ENCODE measurements at regions not wholly inside any gene's neighbourhood (a gene's known extent, or its start where the extent isn't known, plus 50 kb on each side); places are given as distances from the start of the nearest gene placed in this dataset.

DNA sequence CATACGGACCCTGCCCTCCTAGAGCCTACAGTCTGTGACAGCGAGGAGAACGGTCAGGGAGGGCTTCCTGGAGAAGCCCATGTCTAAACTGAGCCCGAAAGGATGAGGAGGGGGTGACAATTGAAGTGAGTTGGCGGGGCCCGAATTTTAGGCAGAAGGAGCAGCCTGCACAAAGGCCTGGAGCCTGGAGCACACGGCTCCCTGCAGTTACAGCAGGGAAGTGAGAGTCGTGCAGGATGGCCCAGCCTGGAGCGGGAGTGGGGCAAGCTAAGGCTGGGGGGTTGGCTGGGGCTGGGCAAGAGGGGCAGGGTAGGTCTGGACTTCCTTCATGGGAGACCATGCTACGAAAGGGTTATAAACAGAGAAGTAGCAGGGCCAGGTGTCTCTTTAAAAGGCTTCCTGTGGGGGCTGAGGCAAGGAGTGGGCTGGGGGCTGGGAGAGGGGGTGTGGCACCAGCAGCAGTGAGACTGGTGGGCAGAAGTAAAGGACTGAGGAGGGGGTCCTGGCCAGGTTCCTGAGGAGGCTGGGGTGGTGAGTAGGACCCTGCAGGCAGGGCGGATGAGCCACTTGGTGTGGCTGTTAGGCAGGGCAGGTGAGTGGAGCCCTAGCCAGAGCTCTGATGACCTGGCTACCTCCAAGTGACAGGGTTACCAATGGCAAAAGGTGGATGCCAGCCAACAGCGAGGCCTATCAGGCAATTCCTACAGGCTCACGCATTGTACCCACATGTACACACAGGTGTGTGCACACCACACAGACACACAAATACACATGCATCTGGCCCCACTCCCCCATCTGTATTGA lies 119.2 kb downstream of the MRPL14 start:
- DNase-seq (ENCODE audit: low spot score), result no peak
- no TSS peak for BruUV-seq (replicated peaks)
- Histone ChIP-seq H3K79me2 (ENCODE audit: insufficient read depth, low read length) (no peaks in the 10 kb centered on the region), H3K4me3 (replicated peaks in 1 of 3; ENCODE audit: insufficient read depth in 1 of 3, low read depth in 2 of 3, low read length in 3 of 3) (no peak overlapping the region), H4K20me1 (ENCODE audit: insufficient read depth, low read length) (no peaks in the 10 kb centered on the region), H3K27ac (ENCODE audit: extremely low read length, insufficient read depth, low read length) (no peak overlapping the region), H3K4me2 (ENCODE audit: low read depth, low read length) (no peak overlapping the region), H3K36me3 (replicated peaks in 1 of 2; ENCODE audit: control insufficient read depth in 1 of 2, insufficient read depth in 2 of 2, low read length in 2 of 2) (no peaks in the 10 kb centered on the region), H3K4me1 (ENCODE audit: insufficient read depth, low read length) (peaks cover 63% of the 10 kb centered on the region), H3K27me3 (ENCODE audit: control insufficient read depth in 1 of 2, insufficient read depth in 2 of 2, low read length in 2 of 2) (peaks cover 8 to 40% of the 10 kb centered on the region in 2 experiments; a peak in 4 of 5 replicates), H3K9me3 (ENCODE audit: low read length) (no peaks in the 10 kb centered on the region), H3K9ac (ENCODE audit: insufficient read depth, low read depth, low read length) (no peak overlapping the region), H2AFZ (ENCODE audit: low read length) (no peak overlapping the region)
- WGBS (ENCODE audit: low lambda C conversion rate), result 57% methylated on average over 13 of the region's 13 CpGs
- POLR2A ChIA-PET, result no interaction called here
- CTCF ChIA-PET (ENCODE audit: low intra/inter-chr PET ratio, low total read pairs), result no interaction called here
- FAIRE-seq, result no peak
- in situ Hi-C loops (cut with HindIII; ENCODE audit: extremely low pct_ligation_motif_present, low pct_unique_long_range_greater_than_20kb), result no loop called here
- intact Hi-C loops (cut with micrococcal nuclease; ENCODE audit: unreplicated experiment), result no loop called here
- no peak for ATAC-seq
- TF ChIP-seq ZNF124 (CRISPR knock-in tag; IDR thresholded peaks at IDR 0.05) (no peak), ZNF792 (CRISPR knock-in tag; IDR thresholded peaks at IDR 0.05) (no peak), YY1 (IDR thresholded peaks at IDR 0.05; ENCODE audit: insufficient read depth, insufficient replicate concordance, low read depth, low read length) (no peak), ZNF33B (CRISPR knock-in tag; IDR thresholded peaks at IDR 0.05) (no peak), SNRNP70 (IDR thresholded peaks at IDR 0.05; ENCODE audit: low read depth, low read length) (no peak), ARID5B (CRISPR knock-in tag; IDR thresholded peaks at IDR 0.05) (no peak), ZSCAN12 (CRISPR knock-in tag; IDR thresholded peaks at IDR 0.05) (no peak), ZNF318 (CRISPR knock-in tag; IDR thresholded peaks at IDR 0.05) (no peak), EHMT2 (IDR thresholded peaks at IDR 0.05; ENCODE audit: borderline replicate concordance, low read depth, low read length) (no peak)
- TF ChIP-seq, protein P1, sequence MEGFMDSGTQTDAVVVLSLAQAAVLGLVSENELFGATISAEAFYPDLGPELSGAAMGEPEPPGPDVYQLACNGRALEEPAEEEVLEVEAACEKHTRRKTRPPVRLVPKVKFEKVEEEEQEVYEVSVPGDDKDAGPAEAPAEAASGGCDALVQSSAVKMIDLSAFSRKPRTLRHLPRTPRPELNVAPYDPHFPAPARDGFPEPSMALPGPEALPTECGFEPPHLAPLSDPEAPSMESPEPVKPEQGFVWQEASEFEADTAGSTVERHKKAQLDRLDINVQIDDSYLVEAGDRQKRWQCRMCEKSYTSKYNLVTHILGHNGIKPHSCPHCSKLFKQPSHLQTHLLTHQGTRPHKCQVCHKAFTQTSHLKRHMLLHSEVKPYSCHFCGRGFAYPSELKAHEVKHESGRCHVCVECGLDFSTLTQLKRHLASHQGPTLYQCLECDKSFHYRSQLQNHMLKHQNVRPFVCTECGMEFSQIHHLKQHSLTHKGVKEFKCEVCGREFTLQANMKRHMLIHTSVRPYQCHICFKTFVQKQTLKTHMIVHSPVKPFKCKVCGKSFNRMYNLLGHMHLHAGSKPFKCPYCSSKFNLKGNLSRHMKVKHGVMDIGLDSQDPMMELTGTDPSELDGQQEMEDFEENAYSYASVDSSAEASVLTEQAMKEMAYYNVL (CRISPR knock-in tag; IDR thresholded peaks at IDR 0.05; ENCODE audit: borderline replicate concordance), result no peak
